GM12878 (cell line): ENCODE measurements at regions not wholly inside any gene's neighbourhood (a gene's known extent, or its start where the extent isn't known, plus 50 kb on each side); places are given as distances from the start of the nearest gene placed in this dataset.

Experiments
- ATAC-seq: fragments of 200-7000 bp; cut with Tn5 transposase; 3 replicates; pipeline ENCODE4 v1.9.1; 2020; ENCODE audit warnings: mild to moderate bottlenecking, moderate library complexity
- BruUV-seq: library from RNA; stranded (reverse); fragments of 400-500 nt; replicated peaks from 2 replicates; lab custom pipeline; 2021; lab: Mats Ljungman, UMichigan
- CTCF ChIA-PET: fragments of 300-600 bp; sonication (Branson Sonifier 250); formaldehyde crosslinking; extraction: SDS; loops from one replicate; lab custom pipeline; 2021; ENCODE audit warnings: inconsistent platforms; lab: Yijun Ruan, JAX
- POLR2A ChIA-PET: fragments of 350-600 bp; formaldehyde crosslinking; extraction: SDS; loops from one replicate; lab custom pipeline; 2021; ENCODE audit warnings: inconsistent platforms; lab: Charles Lee
- RAD21 ChIA-PET: fragments of 300-600 bp; sonication (Branson Sonifier 250); formaldehyde crosslinking; loops from one replicate; lab custom pipeline; 2023; ENCODE audit warnings: antibody characterized with exemption; ENCODE audit not compliant: unreplicated experiment; lab: Charles Lee
- SMC1A ChIA-PET: fragments of 300-600 bp; sonication (Branson Sonifier 250); formaldehyde crosslinking; loops from one replicate; lab custom pipeline; 2023; ENCODE audit not compliant: unreplicated experiment, uncharacterized antibody; lab: Charles Lee
- DNase-seq: peaks from one replicate; pipeline ENCODE4 v3.0.0-alpha.2; 2011; ENCODE audit warnings: low read depth, low spot score
- FAIRE-seq: peaks from 3 replicates; lab custom pipeline; 2011; peaks lifted over from hg19 to GRCh38; lab: Jason Lieb, UNC
- H2AFZ ChIP-seq: 2 replicates; pipeline ENCODE4 v1.6.0; 2011; ENCODE audit warnings: low read depth, low read length, control low read depth; ENCODE audit not compliant: control insufficient read depth
- H3K27ac ChIP-seq: 2 replicates; pipeline ENCODE4 v1.5.1; 2011; ENCODE audit warnings: control low read depth; ENCODE audit not compliant: control insufficient read depth, insufficient read depth
- H3K27me3 ChIP-seq, 2 experiments: replicated peaks in 1 of 2; 2 replicates each; pipeline versions ENCODE4 v1.6.0 to v1.6.1; 2011; ENCODE audit warnings: low read length in 1 of 2; ENCODE audit not compliant: control insufficient read depth in 2 of 2, insufficient read depth in 2 of 2
- H3K36me3 ChIP-seq, 2 experiments: 2 replicates each; pipeline ENCODE4 v1.5.1; 2011; ENCODE audit warnings: low read length in 1 of 2; ENCODE audit not compliant: control insufficient read depth in 2 of 2, insufficient read depth in 2 of 2
- H3K4me1 ChIP-seq: 2 replicates; pipeline ENCODE4 v1.6.1; 2011; ENCODE audit warnings: mild to moderate bottlenecking, low read length, moderate library complexity, mixed read lengths; ENCODE audit not compliant: control insufficient read depth, insufficient read depth
- H3K4me2 ChIP-seq: 2 replicates; pipeline ENCODE4 v1.6.0; 2011; ENCODE audit warnings: control low read depth; ENCODE audit not compliant: control insufficient read depth, insufficient read depth
- H3K4me3 ChIP-seq: fragments of 200-600 bp; sonication (generic); 2 replicates; pipeline ENCODE4 v1.5.1; 2016
- H3K79me2 ChIP-seq: 2 replicates; pipeline ENCODE4 v1.6.0; 2011; ENCODE audit warnings: low read length; ENCODE audit not compliant: control insufficient read depth, insufficient read depth
- H3K9ac ChIP-seq: 2 replicates; pipeline ENCODE4 v1.8.0; 2011; ENCODE audit warnings: low read length, control low read depth, mixed read lengths; ENCODE audit not compliant: control insufficient read depth, insufficient read depth
- H3K9me3 ChIP-seq: replicated peaks from 3 replicates; pipeline ENCODE4 v1.5.1; 2011; ENCODE audit warnings: mild to moderate bottlenecking, low read length; ENCODE audit not compliant: control insufficient read depth, insufficient read depth
- H4K20me1 ChIP-seq: 2 replicates; pipeline ENCODE4 v1.6.0; 2011; ENCODE audit not compliant: control insufficient read depth, insufficient read depth
- CEBPB ChIP-seq, 2 experiments: fragments of 150-350 bp in 1 of 2; IDR thresholded peaks; 2 replicates each; pipeline ENCODE4 v1.6.1; 2012 to 2014; ENCODE audit warnings: low read depth in 2 of 2, low read length in 2 of 2, borderline replicate concordance in 1 of 2, inconsistent platforms in 1 of 2
- EZH2 ChIP-seq: IDR thresholded peaks from 2 replicates; pipeline ENCODE4 v1.6.1; 2012; ENCODE audit warnings: low read depth, mild to moderate bottlenecking, control low read depth, inconsistent platforms, low read length, borderline replicate concordance; ENCODE audit not compliant: control insufficient read depth
- KDM1A ChIP-seq: fragments of 200-600 bp; sonication (generic); IDR thresholded peaks from 2 replicates; pipeline ENCODE4 v1.6.1; 2016; ENCODE audit warnings: borderline replicate concordance
- MAX ChIP-seq: IDR thresholded peaks from 2 replicates; pipeline ENCODE4 v1.6.1; 2012; ENCODE audit warnings: low read depth, low read length, improper control_type of control experiment
- MYB ChIP-seq: fragments of 150-350 bp; IDR thresholded peaks from 2 replicates; pipeline ENCODE4 v1.6.1; 2014; ENCODE audit warnings: mild to moderate bottlenecking, low read depth, low read length, borderline replicate concordance
- RCOR1 ChIP-seq: conservative IDR thresholded peaks from 2 replicates; pipeline ENCODE4 v1.6.1; 2012; ENCODE audit warnings: low read depth, low read length, improper control_type of control experiment
- RFX5 ChIP-seq: IDR thresholded peaks from 2 replicates; pipeline ENCODE4 v1.6.1; 2011; ENCODE audit warnings: low read depth, low read length, improper control_type of control experiment
- RUNX3 ChIP-seq: IDR thresholded peaks from 2 replicates; pipeline ENCODE4 v1.6.1; 2012; ENCODE audit warnings: low read length, inconsistent platforms
- STAT3 ChIP-seq: IDR thresholded peaks from 2 replicates; pipeline ENCODE4 v1.6.1; 2011; ENCODE audit warnings: low read depth, low read length, improper control_type of control experiment
- WGBS: methylation state at CpG from one replicate; pipeline ENCODE4 v1.1.6; 2016; ENCODE audit warnings: low lambda C conversion rate; ENCODE audit not compliant: insufficient replicate concordance, insufficient coverage; ENCODE audit errors: missing lambda C conversion rate; 5-methylcytosine and 5-hydroxymethylcytosine counted together
- in situ Hi-C: fragments of 300-500 bp; cut with MboI; formaldehyde crosslinking; loops from 9 replicates; pipeline ENCODE4 v1.14.3; 2018; ENCODE audit warnings: mixed read lengths
- intact Hi-C: fragments of 100-400 bp; cut with micrococcal nuclease; formaldehyde crosslinking; loops from one replicate; pipeline ENCODE4 v1.14.2; 2022; ENCODE audit not compliant: unreplicated experiment

- POLR2A ChIA-PET = no interaction called here
- FAIRE-seq = no peak
These were observed 127.4 kb downstream of the C6orf118 start for GRCh38 chr6:165181951-165182414.

GRCh38 chr6:165178056-165178455, 131.3 kb downstream of the C6orf118 start:
- Histone ChIP-seq H3K27me3 (no peaks in the 10 kb centered on the region), H2AFZ (no peak overlapping the region), H3K9ac (no peak overlapping the region), H3K36me3 (no peaks in the 10 kb centered on the region), H3K79me2 (no peaks in the 10 kb centered on the region), H3K4me1 (no peaks in the 10 kb centered on the region), H3K27ac (no peak overlapping the region), H3K4me2 (no peak overlapping the region), H4K20me1 (no peaks in the 10 kb centered on the region), H3K4me3 (no peak overlapping the region), H3K9me3 (no peaks in the 10 kb centered on the region)
- no TSS peak for BruUV-seq
- ChIA-PET SMC1A (no interaction called here), CTCF (interaction anchor here (0.9 kb wide), 1 partner anchor 10 kb away, joined by 3 read pairs; no protein-coding TSS in a partner anchor), RAD21 (no interaction called here), POLR2A (no interaction called here)
- TF ChIP-seq CEBPB (IDR thresholded peaks at IDR 0.05; ENCODE audit: borderline replicate concordance in 1 of 2, low read depth in 2 of 2, low read length in 2 of 2) (no peak), MYB (no peak), RCOR1 (no peak), KDM1A (no peak), MAX (no peak)
- FAIRE-seq = no peak
- in situ Hi-C loops = no loop called here
- 0% methylated on average over 1 of the region's 1 CpG for WGBS
- no peak for ATAC-seq
- intact Hi-C loops = no loop called here
- DNase-seq = no peak

More at GRCh38 chr6:165181951-165182414, 127.4 kb downstream of the C6orf118 start:
- ChIA-PET SMC1A (no interaction called here), CTCF (interaction anchor here (0.7 to 1.0 kb wide), 2 partner anchors 48 to 173 kb away, joined by 3 read pairs; no protein-coding TSS in a partner anchor), RAD21 (no interaction called here)
- H3K4me2 ChIP-seq = no peak overlapping the region
- H3K4me1 ChIP-seq = no peaks in the 10 kb centered on the region
- H2AFZ ChIP-seq = no peak overlapping the region
- no peaks in the 10 kb centered on the region for H3K79me2 ChIP-seq
- no peaks in the 10 kb centered on the region for H3K36me3 ChIP-seq
- H3K27ac ChIP-seq = no peak overlapping the region
- H3K9me3 ChIP-seq = no peaks in the 10 kb centered on the region
- DNase-seq (no peak), ATAC-seq (no peak)
- H3K27me3 ChIP-seq = no peaks in the 10 kb centered on the region
- no TSS peak for BruUV-seq
- H4K20me1 ChIP-seq = no peaks in the 10 kb centered on the region
- intact Hi-C loops = no loop called here
- no peak overlapping the region for H3K4me3 ChIP-seq
- TF ChIP-seq STAT3 (no peak), RFX5 (no peak), EZH2 (no peak), RUNX3 (no peak)
- H3K9ac ChIP-seq = no peak overlapping the region
- in situ Hi-C loops = no loop called here
- 41% methylated on average over 6 of the region's 6 CpGs for WGBS
